ENCODE measurements at regions not wholly inside any gene's neighbourhood (a gene's known extent, or its start where the extent isn't known, plus 50 kb on each side); places are given as distances from the start of the nearest gene placed in this dataset.

- Histone ChIP-seq H3K4me1 (ENCODE audit: control insufficient read depth in 2 of 3, insufficient read depth in 2 of 3, low read depth in 1 of 3, low read length in 3 of 3) (peaks cover 0 to 2% (median 0%) of the 10 kb centered on the region in 3 donors), H3K36me3 (ENCODE audit: control insufficient read depth in 2 of 3, insufficient read depth in 3 of 3, low read length in 3 of 3) (no peaks in the 10 kb centered on the region), H3K27ac (ENCODE audit: low read depth in 2 of 2, low read length in 2 of 2) (no peak overlapping the region), H3K9me3 (ENCODE audit: control insufficient read depth in 2 of 3, insufficient read depth in 1 of 3, low read length in 3 of 3) (peaks cover 0 to 2% (median 0%) of the 10 kb centered on the region in 3 donors), H3K27me3 (ENCODE audit: control insufficient read depth, insufficient read depth, low read length) (no peaks in the 10 kb centered on the region), H3K9ac (ENCODE audit: low read length in 3 of 3) (no peak overlapping the region), H3K4me3 (ENCODE audit: low read length in 3 of 3) (no peak overlapping the region)
- FAIRE-seq, result no peak
- TF ChIP-seq CTCF (IDR thresholded peaks at IDR 0.05; ENCODE audit: borderline replicate concordance, extremely low read depth, insufficient read depth), result no peak
- no peak for DNase-seq
- intact Hi-C loops (cut with DNase I), result no loop called here
Observed at GRCh38 chr11:80517701-80518100, 1076.9 kb upstream of the TENM4 start.

- peaks cover 0 to 2% (median 0%) of the 10 kb centered on the region in 3 donors for H3K9me3 ChIP-seq (ENCODE audit: control insufficient read depth in 2 of 3, insufficient read depth in 1 of 3, low read length in 3 of 3)
- intact Hi-C loops (cut with DNase I), result no loop called here
- DNase-seq, result no peak
- no peak overlapping the region for H3K27ac ChIP-seq (ENCODE audit: low read depth in 2 of 2, low read length in 2 of 2)
- H3K27me3 ChIP-seq (ENCODE audit: control insufficient read depth, insufficient read depth, low read length), result no peaks in the 10 kb centered on the region
- no peak for FAIRE-seq
- TF ChIP-seq CTCF (IDR thresholded peaks at IDR 0.05; ENCODE audit: borderline replicate concordance, extremely low read depth, insufficient read depth), result no peak
- no peaks in the 10 kb centered on the region for H3K36me3 ChIP-seq (ENCODE audit: control insufficient read depth in 2 of 3, insufficient read depth in 3 of 3, low read length in 3 of 3)
- peaks cover 0 to 2% (median 0%) of the 10 kb centered on the region in 3 donors for H3K4me1 ChIP-seq (ENCODE audit: control insufficient read depth in 2 of 3, insufficient read depth in 2 of 3, low read depth in 1 of 3, low read length in 3 of 3)
- no peak overlapping the region for H3K4me3 ChIP-seq (ENCODE audit: low read length in 3 of 3)
- H3K9ac ChIP-seq (ENCODE audit: low read length in 3 of 3), result no peak overlapping the region
Observed at GRCh38 chr11:80515097-80515496, 1074.3 kb upstream of the TENM4 start.

- H3K4me3 ChIP-seq (ENCODE audit: low read length in 3 of 3), result no peak overlapping the region
- H3K36me3 ChIP-seq (ENCODE audit: control insufficient read depth in 2 of 3, insufficient read depth in 3 of 3, low read length in 3 of 3), result no peaks in the 10 kb centered on the region
- H3K4me1 ChIP-seq (ENCODE audit: control insufficient read depth in 2 of 3, insufficient read depth in 2 of 3, low read depth in 1 of 3, low read length in 3 of 3), result no peaks in the 10 kb centered on the region
- no peak overlapping the region for H3K27ac ChIP-seq (ENCODE audit: low read depth in 2 of 2, low read length in 2 of 2)
- DNase-seq (no peak), FAIRE-seq (no peak)
- intact Hi-C loops (cut with DNase I), result no loop called here
- H3K27me3 ChIP-seq (ENCODE audit: control insufficient read depth, insufficient read depth, low read length), result no peaks in the 10 kb centered on the region
- peaks cover 0 to 2% (median 0%) of the 10 kb centered on the region in 3 donors for H3K9me3 ChIP-seq (ENCODE audit: control insufficient read depth in 2 of 3, insufficient read depth in 1 of 3, low read length in 3 of 3)
- no peak for TF ChIP-seq CTCF (IDR thresholded peaks at IDR 0.05; ENCODE audit: borderline replicate concordance, extremely low read depth, insufficient read depth)
- H3K9ac ChIP-seq (ENCODE audit: low read length in 3 of 3), result no peak overlapping the region
Observed at GRCh38 chr11:80512491-80512890, 1071.7 kb upstream of the TENM4 start.

GRCh38 chr11:80505771-80506170, 1064.9 kb upstream of the TENM4 start:
- no peak for FAIRE-seq

More at GRCh38 chr11:80505771-80506170, 1064.9 kb upstream of the TENM4 start:
- no peak for DNase-seq
- no peak overlapping the region for H3K9ac ChIP-seq (ENCODE audit: low read length in 3 of 3)
- intact Hi-C loops (cut with DNase I), result no loop called here
- no peaks in the 10 kb centered on the region for H3K4me1 ChIP-seq (ENCODE audit: control insufficient read depth in 2 of 3, insufficient read depth in 2 of 3, low read depth in 1 of 3, low read length in 3 of 3)
- no peaks in the 10 kb centered on the region for H3K36me3 ChIP-seq (ENCODE audit: control insufficient read depth in 2 of 3, insufficient read depth in 3 of 3, low read length in 3 of 3)
- no peak overlapping the region for H3K4me3 ChIP-seq (ENCODE audit: low read length in 3 of 3)
- TF ChIP-seq CTCF (IDR thresholded peaks at IDR 0.05; ENCODE audit: borderline replicate concordance, extremely low read depth, insufficient read depth), result no peak
- H3K27me3 ChIP-seq (ENCODE audit: control insufficient read depth, insufficient read depth, low read length), result no peaks in the 10 kb centered on the region
- H3K9me3 ChIP-seq (ENCODE audit: control insufficient read depth in 2 of 3, insufficient read depth in 1 of 3, low read length in 3 of 3), result no peaks in the 10 kb centered on the region
- H3K27ac ChIP-seq (ENCODE audit: low read depth in 2 of 2, low read length in 2 of 2), result no peak overlapping the region
